KOPT-K1 (cell line): ENCODE measurements at regions not wholly inside any gene's neighbourhood (a gene's known extent, or its start where the extent isn't known, plus 50 kb on each side); places are given as distances from the start of the nearest gene placed in this dataset.

ENCODE experiments used
- H3K27ac ChIP-seq: fragments of 200-600 bp; sonication (generic); 2 replicates; pipeline ENCODE4 v1.5.1; 2016; ENCODE audit warnings: antibody characterized with exemption, mild to moderate bottlenecking, low read depth, low read length; ENCODE audit not compliant: poor library complexity, severe bottlenecking
- H3K36me3 ChIP-seq: fragments of 200-600 bp; sonication (generic); 2 replicates; pipeline ENCODE4 v1.5.1; 2017; ENCODE audit warnings: antibody characterized with exemption, mild to moderate bottlenecking, low read length, moderate library complexity; ENCODE audit not compliant: insufficient read depth
- H3K9me3 ChIP-seq: fragments of 200-600 bp; sonication (generic); 2 replicates; pipeline ENCODE4 v1.5.1; 2017; ENCODE audit warnings: antibody characterized with exemption, low read length, mild to moderate bottlenecking; ENCODE audit not compliant: insufficient read depth, poor library complexity, severe bottlenecking

GRCh38 chr11:32184723-32185376, 94.0 kb downstream of the RCN1 start:
- Histone ChIP-seq H3K27ac (no peak overlapping the region), H3K36me3 (no peaks in the 10 kb centered on the region), H3K9me3 (no peaks in the 10 kb centered on the region)

GRCh38 chr11:32186118-32186517, 95.2 kb downstream of the RCN1 start:
- Histone ChIP-seq H3K27ac (no peak overlapping the region), H3K36me3 (no peaks in the 10 kb centered on the region), H3K9me3 (no peaks in the 10 kb centered on the region)

GRCh38 chr11:32187111-32187510, 96.2 kb downstream of the RCN1 start:
- Histone ChIP-seq H3K36me3 (no peaks in the 10 kb centered on the region), H3K9me3 (no peaks in the 10 kb centered on the region), H3K27ac (no peak overlapping the region)

- no peak overlapping the region for H3K27ac ChIP-seq
- no peaks in the 10 kb centered on the region for H3K9me3 ChIP-seq
- H3K36me3 ChIP-seq: no peaks in the 10 kb centered on the region
Measured at GRCh38 chr11:32188785-32189184, 97.9 kb downstream of the RCN1 start.

GRCh38 chr11:32196137-32196536, 105.3 kb downstream of the RCN1 start:
- no peaks in the 10 kb centered on the region for H3K36me3 ChIP-seq
- no peaks in the 10 kb centered on the region for H3K9me3 ChIP-seq
- H3K27ac ChIP-seq: no peak overlapping the region

GRCh38 chr11:32198053-32198452, 107.2 kb downstream of the RCN1 start:
- H3K36me3 ChIP-seq: no peaks in the 10 kb centered on the region
- H3K9me3 ChIP-seq: no peaks in the 10 kb centered on the region
- no peak overlapping the region for H3K27ac ChIP-seq

GRCh38 chr11:32200136-32200847, 109.4 kb downstream of the RCN1 start:
- H3K27ac ChIP-seq: no peak overlapping the region
- no peaks in the 10 kb centered on the region for H3K9me3 ChIP-seq
- no peaks in the 10 kb centered on the region for H3K36me3 ChIP-seq

- Histone ChIP-seq H3K27ac (no peak overlapping the region), H3K9me3 (no peaks in the 10 kb centered on the region), H3K36me3 (no peaks in the 10 kb centered on the region)
Measured at GRCh38 chr11:32204751-32205150, 113.9 kb downstream of the RCN1 start.

- Histone ChIP-seq H3K27ac (no peak overlapping the region), H3K9me3 (no peaks in the 10 kb centered on the region)
Measured at GRCh38 chr11:32210556-32210955, 119.7 kb downstream of the RCN1 start.

GRCh38 chr11:32213223-32213622, 122.3 kb downstream of the RCN1 start:
- H3K9me3 ChIP-seq: no peaks in the 10 kb centered on the region
- H3K36me3 ChIP-seq: no peaks in the 10 kb centered on the region
- H3K27ac ChIP-seq: no peak overlapping the region

More at GRCh38 chr11:32210556-32210955, 119.7 kb downstream of the RCN1 start:
- no peaks in the 10 kb centered on the region for H3K36me3 ChIP-seq

- Histone ChIP-seq H3K27ac (no peak overlapping the region), H3K9me3 (no peaks in the 10 kb centered on the region), H3K36me3 (no peaks in the 10 kb centered on the region)
Measured at GRCh38 chr11:32215157-32215556, 124.3 kb downstream of the RCN1 start.

- no peaks in the 10 kb centered on the region for H3K9me3 ChIP-seq
- H3K36me3 ChIP-seq: no peaks in the 10 kb centered on the region
Measured at GRCh38 chr11:32216749-32217148, 125.9 kb downstream of the RCN1 start.

GRCh38 chr11:32219320-32219719, 128.4 kb downstream of the RCN1 start:
- Histone ChIP-seq H3K9me3 (no peaks in the 10 kb centered on the region), H3K36me3 (no peaks in the 10 kb centered on the region), H3K27ac (no peak overlapping the region)

More at GRCh38 chr11:32216749-32217148, 125.9 kb downstream of the RCN1 start:
- H3K27ac ChIP-seq: no peak overlapping the region

- Histone ChIP-seq H3K9me3 (no peaks in the 10 kb centered on the region), H3K27ac (no peak overlapping the region), H3K36me3 (no peaks in the 10 kb centered on the region)
Measured at GRCh38 chr11:32221476-32222032, 130.7 kb downstream of the RCN1 start.

GRCh38 chr11:32224580-32224979, 133.7 kb downstream of the RCN1 start:
- Histone ChIP-seq H3K27ac (peak overlapping the region; percentile 15), H3K36me3 (no peaks in the 10 kb centered on the region)

More at GRCh38 chr11:32224580-32224979, 133.7 kb downstream of the RCN1 start:
- no peaks in the 10 kb centered on the region for H3K9me3 ChIP-seq
